Endothelial cell (in vitro differentiated cells): ENCODE measurements at regions not wholly inside any gene's neighbourhood (a gene's known extent, or its start where the extent isn't known, plus 50 kb on each side); places are given as distances from the start of the nearest gene placed in this dataset.

Source experiments
- DNase-seq: peaks from one replicate; pipeline ENCODE4 v3.0.0; 2021; ENCODE audit warnings: low spot score
- H3K27ac Mint-ChIP-seq: one replicate; pipeline ENCODE4 v1.8.0; 2021; ENCODE audit warnings: mixed read lengths, inconsistent platforms; ENCODE audit not compliant: unreplicated experiment
- H3K27me3 Mint-ChIP-seq: one replicate; pipeline ENCODE4 v1.8.0; 2021; ENCODE audit warnings: mild to moderate bottlenecking, moderate library complexity, mixed read lengths, inconsistent platforms; ENCODE audit not compliant: unreplicated experiment
- H3K36me3 Mint-ChIP-seq: one replicate; pipeline ENCODE4 v1.8.0; 2021; ENCODE audit warnings: mild to moderate bottlenecking, low read depth, mixed read lengths, inconsistent platforms; ENCODE audit not compliant: unreplicated experiment
- H3K4me1 Mint-ChIP-seq: one replicate; pipeline ENCODE4 v1.8.0; 2021; ENCODE audit warnings: mild to moderate bottlenecking, mixed read lengths, inconsistent platforms; ENCODE audit not compliant: unreplicated experiment
- H3K4me3 Mint-ChIP-seq: one replicate; pipeline ENCODE4 v1.8.0; 2021; ENCODE audit warnings: mild to moderate bottlenecking, mixed read lengths, inconsistent platforms; ENCODE audit not compliant: unreplicated experiment
- H3K9me3 Mint-ChIP-seq: one replicate; pipeline ENCODE4 v1.8.0; 2021; ENCODE audit warnings: mixed read lengths, inconsistent platforms; ENCODE audit not compliant: unreplicated experiment
- CTCF ChIP-seq: fragments of 200-600 bp; sonication (generic); IDR thresholded peaks from one replicate; pipeline ENCODE4 v1.5.0; 2021; ENCODE audit warnings: antibody characterized with exemption; ENCODE audit not compliant: unreplicated experiment

- Mint-ChIP-seq H3K27me3 (peaks cover 3% of the 10 kb centered on the region), H3K4me3 (no peak overlapping the region), H3K36me3 (no peaks in the 10 kb centered on the region), H3K9me3 (no peaks in the 10 kb centered on the region), H3K4me1 (peaks cover 19% of the 10 kb centered on the region), H3K27ac (no peak overlapping the region)
- DNase-seq: no peak
- TF ChIP-seq CTCF: no peak
Measured at GRCh38 chr18:8468191-8468590, 141.0 kb upstream of the RAB12 start.

- H3K27me3 Mint-ChIP-seq: peaks cover 3% of the 10 kb centered on the region
- no peak overlapping the region for H3K4me3 Mint-ChIP-seq
- TF ChIP-seq CTCF: no peak
- no peak for DNase-seq
- H3K9me3 Mint-ChIP-seq: no peaks in the 10 kb centered on the region
- H3K27ac Mint-ChIP-seq: no peak overlapping the region
- peaks cover 19% of the 10 kb centered on the region for H3K4me1 Mint-ChIP-seq
- no peaks in the 10 kb centered on the region for H3K36me3 Mint-ChIP-seq
Measured at GRCh38 chr18:8468921-8469335, 140.3 kb upstream of the RAB12 start.

- Mint-ChIP-seq H3K27me3 (peaks cover 3% of the 10 kb centered on the region), H3K9me3 (no peaks in the 10 kb centered on the region), H3K36me3 (no peaks in the 10 kb centered on the region), H3K4me3 (no peak overlapping the region), H3K4me1 (peaks cover 19% of the 10 kb centered on the region), H3K27ac (no peak overlapping the region)
- TF ChIP-seq CTCF: no peak
- DNase-seq: no peak
Measured at GRCh38 chr18:8469544-8470130, 139.6 kb upstream of the RAB12 start.

GRCh38 chr18:8471372-8471771 is 137.9 kb upstream of the RAB12 start:
- Mint-ChIP-seq H3K36me3 (no peaks in the 10 kb centered on the region), H3K27me3 (peaks cover under 1% of the 10 kb centered on the region), H3K9me3 (no peaks in the 10 kb centered on the region), H3K4me3 (no peak overlapping the region), H3K27ac (no peak overlapping the region), H3K4me1 (peaks cover 19% of the 10 kb centered on the region)
- no peak for TF ChIP-seq CTCF
- no peak for DNase-seq

- peaks cover 5% of the 10 kb centered on the region for H3K4me1 Mint-ChIP-seq
Measured at GRCh38 chr18:8474661-8475060, 134.6 kb upstream of the RAB12 start.

More at GRCh38 chr18:8474661-8475060, 134.6 kb upstream of the RAB12 start:
- Mint-ChIP-seq H3K36me3 (no peaks in the 10 kb centered on the region), H3K9me3 (no peaks in the 10 kb centered on the region), H3K4me3 (no peak overlapping the region), H3K27me3 (peaks cover 6% of the 10 kb centered on the region), H3K27ac (no peak overlapping the region)
- DNase-seq: no peak
- no peak for TF ChIP-seq CTCF
